Activated CD8-positive, alpha-beta memory T cell treated with anti-CD3 and anti-CD28 coated beads for 4 hours (primary cell): ENCODE measurements at regions not wholly inside any gene's neighbourhood (a gene's known extent, or its start where the extent isn't known, plus 50 kb on each side); places are given as distances from the start of the nearest gene placed in this dataset.
"Not testable (repeated sequence)": the region's sequence is repeated elsewhere in the genome, so short reads cannot be mapped to it uniquely, and the experiment has no call there.

ENCODE experiments used
- DNase-seq, 2 donors: peaks; one replicate each; pipeline ENCODE4 v3.0.0-alpha.2; 2020; ENCODE audit warnings: low read depth in 2 of 2

DNA sequence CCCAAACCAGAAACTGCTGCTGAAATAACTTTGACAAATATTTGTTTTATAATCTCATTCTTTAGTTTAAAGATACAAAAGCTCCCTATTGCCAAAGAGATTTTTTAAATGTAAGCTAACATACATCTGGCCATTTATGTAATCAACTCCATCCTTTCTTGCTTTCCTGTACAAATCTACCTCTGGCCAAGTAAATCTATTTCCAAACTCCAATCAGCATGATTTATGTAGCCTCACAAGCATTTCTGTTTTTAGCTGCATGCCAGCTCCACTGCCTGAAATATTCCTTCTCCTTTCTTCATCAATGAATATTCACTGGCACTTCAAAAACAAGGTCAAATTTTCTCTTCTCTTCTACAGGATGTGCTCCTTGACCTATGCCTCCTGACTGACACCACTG lies 80.0 kb downstream of the SHOX2 start:
- DNase-seq, result no peak

DNA sequence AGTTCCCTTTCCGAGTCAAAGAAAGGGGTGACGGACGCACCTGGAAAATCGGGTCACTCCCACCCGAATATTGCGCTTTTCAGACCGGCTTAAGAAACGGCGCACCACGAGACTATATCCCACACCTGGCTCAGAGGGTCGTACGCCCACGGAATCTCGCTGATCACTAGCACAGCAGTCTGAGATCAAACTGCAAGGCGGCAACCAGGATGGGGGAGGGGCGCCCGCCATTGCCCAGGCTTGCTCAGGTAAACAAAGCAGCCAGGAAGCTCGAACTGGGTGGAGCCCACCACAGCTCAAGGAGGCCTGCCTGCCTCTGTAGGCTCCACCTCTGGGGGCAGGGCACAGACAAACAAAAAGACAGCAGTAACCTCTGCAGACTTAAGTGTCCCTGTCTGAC lies 86.3 kb downstream of the SHOX2 start:
- DNase-seq, result not testable (repeated sequence)

DNA sequence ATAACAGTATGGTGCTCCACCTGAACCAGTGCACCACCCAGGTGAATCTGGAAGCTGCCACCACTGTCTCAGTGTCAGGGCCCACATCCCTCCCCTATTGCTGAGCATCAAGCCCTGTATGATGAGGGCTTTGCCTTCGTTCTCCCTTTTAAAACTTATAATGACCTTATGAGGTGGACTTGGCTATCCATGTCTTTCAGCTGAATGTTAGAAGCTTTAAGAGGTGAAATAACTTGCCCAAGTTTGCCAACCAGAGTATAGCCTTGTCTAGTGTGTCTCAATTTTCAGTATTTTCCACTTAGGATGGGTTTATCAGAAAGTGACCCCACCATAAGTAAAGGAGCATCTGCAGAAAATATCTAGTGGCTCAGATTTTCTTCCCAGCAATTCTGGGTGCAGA lies 87.8 kb downstream of the SHOX2 start:
- no peak for DNase-seq

DNA sequence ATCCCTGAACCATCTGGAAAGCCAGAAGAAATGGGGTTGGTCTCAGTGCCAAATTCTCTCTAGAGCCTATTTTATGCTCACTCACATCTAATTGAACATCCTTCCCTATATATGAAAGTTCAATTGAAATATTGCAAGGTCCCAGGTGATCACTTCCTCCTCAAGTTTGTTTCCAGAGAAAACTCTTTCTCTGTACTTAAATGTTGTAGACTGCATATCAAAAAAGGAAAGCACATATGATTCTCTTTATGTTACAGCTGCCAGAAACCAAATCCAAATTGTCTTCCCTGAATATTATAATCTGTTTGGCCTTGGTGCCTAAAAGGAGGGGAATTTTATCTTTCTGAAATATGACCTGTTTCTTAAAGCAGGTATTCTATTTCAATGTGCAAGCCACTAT lies 93.3 kb downstream of the SHOX2 start:
- no peak for DNase-seq

DNA sequence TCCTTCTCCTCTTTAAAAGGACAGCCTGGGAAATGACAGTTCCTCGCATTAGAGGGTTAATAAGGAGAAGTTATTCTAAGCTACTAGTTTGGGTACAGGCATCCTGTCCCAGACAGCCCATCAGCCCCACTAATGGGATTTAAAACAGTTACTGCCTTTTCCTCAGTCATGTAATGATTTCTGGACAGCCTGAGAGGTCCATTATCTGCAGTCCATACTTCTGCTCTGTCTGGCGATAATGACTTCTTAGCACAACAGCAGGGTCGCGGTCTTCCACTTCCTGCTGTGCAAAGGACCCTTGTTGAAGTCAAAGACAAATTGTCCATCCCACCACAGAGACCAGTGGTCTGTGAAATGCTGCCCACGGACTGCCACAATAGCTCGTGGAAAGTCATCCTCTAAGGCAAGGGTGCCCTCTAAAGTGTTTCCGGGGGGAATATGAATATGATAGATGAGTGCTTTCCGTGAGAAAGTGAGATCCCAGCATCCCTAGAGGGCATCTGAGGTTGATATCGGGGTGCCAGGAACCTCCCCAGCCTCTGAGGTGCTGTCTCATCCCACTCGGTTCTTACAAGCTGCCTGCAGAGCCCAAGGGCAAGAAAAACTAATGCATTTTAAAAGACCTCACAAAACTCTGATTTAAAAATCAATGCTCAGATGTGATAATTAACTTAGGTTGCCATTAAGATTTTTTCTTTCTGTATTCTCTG lies 100.7 kb downstream of the SHOX2 start:
- no peak for DNase-seq

DNA sequence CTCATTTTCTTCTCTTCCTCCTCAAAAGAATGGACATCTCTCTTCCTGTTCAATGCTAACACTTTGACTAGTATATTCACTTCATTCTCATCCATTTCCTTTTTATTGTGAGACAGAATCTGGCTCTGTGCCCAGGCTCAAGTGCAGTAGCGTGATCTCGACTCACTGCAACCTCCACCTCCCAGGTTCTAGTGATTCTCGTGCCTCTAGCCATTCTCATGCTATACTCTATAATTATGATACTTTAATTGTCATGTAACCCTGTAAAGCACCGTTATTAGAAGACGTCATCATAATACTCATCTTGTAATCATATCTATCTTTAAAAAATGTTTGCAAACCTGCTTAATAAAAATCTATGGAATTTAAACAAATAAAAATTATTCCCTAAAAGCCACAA lies 107.0 kb downstream of the SHOX2 start:
- DNase-seq, result no peak

DNA sequence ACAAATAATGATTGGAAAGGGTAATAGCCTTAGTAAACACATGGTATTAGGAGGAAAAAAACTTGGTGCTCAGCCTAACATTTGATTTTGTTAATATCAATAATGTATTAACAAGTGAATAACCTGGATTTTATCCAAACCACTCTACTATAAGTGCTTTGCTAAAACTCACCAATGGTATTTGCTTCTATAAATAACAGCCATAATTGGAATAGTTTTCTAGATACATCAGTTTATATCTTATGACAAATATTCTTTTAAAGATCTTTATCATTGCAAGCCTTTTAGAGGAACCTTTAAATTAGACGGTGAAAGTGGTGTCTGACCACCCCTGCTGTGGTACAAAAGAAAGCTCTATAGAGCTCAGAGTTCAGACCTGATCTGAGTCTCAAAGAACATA lies 123.9 kb downstream of the SHOX2 start:
- DNase-seq, result no peak

DNA sequence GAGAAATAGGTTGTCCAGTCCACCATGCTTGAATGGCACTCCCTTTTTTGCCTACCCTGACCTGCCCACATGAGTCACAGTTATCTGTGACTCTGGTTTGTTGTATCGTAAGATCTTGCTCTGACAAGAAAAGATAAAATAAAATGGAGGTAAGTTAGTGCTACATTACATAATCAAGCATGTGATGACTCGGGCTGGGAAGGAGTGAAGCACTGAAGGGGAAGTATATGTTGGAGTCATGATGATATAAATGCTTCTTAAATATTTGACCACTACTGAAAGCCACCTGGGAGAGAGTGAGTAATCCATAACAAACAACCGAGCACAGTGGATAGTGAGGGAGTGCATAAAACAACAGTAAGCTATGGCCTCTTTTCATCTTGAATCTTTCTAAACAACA lies 124.4 kb downstream of the SHOX2 start:
- DNase-seq, result no peak

DNA sequence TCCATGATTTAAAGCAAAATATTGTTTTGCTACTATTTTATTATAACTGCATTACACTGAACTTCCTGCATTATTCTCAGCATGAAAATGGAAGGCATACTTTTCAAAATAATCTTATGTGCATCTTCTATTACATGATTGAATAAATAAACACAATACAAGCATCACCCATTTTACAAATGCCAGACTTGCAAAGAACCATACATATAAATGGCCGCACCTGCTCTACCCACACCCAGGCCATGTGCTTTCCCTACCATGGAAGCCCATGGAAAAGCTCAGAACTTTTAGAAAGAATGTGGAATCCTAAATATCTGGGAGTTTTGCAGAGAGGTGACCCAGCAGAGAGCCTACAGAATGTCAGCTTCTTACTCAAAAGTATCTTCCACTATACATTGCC lies 127.2 kb downstream of the SHOX2 start:
- no peak for DNase-seq

DNA sequence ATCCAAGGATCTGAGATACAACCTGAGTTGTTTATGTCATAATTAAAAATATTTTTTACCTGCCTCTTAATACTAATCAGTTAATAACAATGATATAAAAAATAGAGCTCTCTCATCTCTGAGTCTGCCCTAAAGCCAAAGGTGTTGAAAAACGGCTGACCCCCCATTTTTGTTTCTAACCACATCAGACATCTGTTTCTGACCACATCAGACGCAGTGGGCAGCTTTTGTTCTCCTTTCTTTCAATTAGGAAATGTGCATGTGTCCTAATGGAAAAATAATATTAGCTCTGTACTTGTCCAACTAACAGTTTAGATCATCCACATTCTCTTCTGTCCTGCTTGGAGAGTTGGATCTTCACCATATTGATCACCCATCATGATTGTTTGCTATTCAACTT lies 144.6 kb downstream of the SHOX2 start:
- DNase-seq, result no peak

DNA sequence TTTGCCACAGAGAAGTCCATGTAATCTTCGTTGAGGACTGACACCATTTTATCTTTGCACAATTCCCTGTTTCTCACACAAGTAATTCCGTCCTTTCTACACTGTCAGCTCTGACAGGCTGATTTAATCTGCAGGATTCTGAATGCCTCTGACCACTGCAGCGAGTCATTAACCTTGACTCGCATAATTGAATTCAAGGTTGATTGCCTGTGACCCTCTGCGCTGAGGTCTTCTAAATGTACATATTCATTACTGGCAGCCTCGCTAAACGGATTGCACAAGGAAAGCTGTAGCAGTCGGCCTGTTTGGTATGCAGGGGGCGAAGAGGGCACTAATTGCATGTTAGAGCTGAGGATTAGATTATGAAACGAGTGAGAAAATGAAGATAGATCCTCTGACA lies 147.8 kb downstream of the SHOX2 start:
- DNase-seq, result no peak

DNA sequence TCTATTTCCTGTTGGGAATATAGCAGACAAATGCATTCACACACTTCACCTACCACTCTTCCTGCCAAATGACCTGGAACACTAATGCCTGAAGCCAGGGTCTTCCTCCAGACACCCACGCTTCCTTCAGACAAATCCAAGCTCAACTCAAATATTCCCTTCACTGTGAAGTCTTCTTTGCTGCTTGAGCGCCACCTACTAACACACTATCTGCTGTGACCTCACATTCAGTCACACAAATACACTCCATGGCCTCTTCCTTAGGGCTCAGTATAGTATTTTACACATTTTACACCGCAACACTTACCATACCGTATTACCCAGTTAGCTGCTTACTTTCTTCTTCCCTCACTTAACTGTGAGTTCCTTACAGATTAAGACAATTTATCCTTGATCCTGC lies 149.4 kb downstream of the SHOX2 start:
- no peak for DNase-seq

DNA sequence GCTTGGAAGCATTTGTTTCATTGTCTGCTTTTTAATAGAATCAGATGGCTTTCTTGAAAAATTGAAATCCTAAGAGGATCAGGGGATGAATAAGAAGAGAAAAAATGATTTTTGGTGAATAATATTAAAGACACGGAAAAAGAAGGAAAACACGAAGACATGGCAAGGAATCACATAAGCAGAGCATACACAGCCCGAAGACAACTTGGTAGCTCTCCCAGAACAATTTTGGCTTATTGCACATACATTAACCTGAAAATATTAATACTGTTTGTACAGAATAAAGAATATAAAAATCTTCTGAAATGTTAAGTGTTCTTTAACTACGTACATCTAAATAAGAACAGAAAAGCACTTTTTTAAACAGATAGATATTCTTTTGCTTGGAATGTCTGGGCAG lies 150.0 kb downstream of the SHOX2 start:
- DNase-seq, result no peak

DNA sequence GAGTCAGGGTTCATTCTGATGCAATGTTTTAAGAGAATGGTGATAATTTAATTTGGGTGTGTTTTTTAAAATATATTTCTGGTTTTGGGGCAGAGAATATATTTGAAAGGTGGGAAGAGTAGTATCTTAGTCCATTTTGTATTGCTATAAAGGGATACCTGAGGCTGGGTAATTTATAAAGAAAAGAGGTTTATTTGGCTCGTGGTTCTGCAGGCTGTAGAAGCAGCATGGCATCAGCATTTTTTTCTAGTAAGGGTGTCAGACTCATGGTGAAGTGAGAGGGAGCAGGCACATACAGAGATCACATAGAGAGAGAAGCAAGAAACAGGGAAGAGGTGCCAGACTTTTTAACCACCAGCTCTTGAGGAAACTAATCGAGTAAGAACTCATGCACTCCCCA lies 152.7 kb downstream of the SHOX2 start:
- DNase-seq, result no peak

DNA sequence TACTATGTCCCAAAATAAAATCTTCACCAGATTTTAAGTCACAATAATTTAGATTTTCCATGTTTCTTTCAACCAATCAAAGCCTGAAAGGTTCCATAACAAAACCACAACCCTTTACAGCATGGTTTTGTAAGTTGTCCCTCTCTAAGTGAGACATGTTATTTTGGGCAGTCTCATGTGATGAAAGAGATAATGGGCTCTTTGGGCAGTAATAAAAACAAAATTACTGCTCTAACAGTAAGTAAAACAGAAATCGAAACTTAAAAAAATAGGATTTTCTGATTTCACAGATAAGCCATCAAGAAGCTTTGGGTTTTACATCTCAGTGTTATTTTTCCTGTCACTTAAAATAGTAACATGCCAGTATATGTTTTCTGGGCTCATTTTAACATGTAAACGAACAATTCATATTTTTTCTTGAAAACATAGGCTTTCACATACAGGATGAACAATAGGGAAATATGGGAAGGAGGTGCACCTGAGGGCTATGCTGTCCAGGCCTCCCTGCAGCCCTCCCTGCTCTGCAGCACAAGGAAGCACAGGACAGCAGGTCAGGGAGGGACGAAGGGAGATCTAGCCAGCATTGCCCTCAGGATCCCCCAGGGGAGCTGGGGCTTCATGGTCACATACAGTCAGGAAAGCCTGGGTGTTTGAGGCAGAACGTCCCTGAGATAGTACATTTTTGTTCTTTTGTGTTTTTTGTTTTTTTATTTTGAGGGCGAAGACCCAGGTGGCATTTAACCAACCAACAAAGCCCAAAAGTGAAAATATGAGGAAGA lies 157.4 kb downstream of the SHOX2 start:
- DNase-seq, result no peak

DNA sequence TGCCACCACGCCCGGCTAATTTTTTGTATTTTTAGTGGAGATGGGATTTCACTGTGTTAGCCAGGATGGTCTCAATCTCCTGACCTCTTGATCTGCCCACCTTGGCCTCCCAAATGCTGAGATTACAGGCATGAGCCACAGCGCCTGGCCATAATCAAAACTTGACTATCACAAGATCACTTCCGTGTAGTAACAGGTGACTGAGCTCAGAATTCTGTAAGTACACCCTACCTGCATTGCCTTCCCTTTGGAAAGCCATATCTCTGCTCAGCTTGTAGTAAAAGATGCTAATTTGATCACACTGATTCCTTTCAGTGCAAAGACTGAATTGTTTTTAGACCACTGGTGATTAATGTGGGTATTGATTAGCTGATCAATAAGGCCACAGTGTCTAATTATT lies 167.1 kb downstream of the SHOX2 start:
- no peak for DNase-seq

DNA sequence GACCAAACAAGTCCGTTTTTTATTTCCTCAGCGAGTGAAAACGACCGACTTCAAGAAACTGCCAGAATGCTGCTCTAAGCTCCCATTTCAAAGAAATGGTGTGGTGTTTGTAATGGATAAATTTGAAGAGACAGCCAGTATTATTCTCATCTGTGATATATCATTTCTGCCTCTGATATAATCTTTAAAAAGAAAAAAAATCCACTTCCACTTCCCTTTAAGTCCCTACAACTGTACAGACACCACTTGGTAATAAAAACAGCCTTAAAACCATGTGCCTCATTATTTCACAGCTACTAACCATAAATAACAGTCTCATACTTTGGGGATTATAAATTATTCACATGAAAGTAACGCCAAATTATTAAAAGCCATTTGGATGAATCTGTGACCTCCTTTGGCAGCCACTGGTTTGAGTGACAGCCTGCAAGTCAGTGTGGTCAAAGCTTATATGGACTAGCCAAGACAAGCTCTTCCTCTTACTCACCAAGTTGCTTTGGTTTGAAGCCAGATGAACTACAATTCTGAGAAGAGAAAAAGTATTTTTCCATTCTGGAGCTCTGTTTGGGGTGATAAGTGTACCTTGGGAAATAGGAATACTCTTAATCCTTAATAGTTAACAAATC lies 168.0 kb downstream of the SHOX2 start:
- DNase-seq, result no peak

DNA sequence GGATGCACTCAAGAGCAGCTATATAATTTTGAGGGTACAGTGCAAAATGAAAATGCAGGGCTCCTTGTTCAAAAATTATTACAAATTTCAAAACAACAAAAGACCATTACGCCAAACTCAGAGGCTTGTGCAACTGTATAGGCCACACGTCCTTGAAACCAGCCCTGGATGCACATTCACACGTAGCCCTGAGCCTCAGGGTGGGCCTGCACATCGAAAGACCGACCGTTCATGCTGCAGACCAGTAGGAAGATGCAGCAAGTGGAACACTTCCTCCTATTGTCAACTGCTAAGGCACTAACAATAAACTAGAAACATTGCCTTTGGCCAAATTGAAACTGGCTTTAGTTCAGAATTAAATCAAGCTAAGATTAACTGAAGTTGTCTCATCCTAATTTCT lies 174.7 kb downstream of the SHOX2 start:
- DNase-seq, result no peak

DNA sequence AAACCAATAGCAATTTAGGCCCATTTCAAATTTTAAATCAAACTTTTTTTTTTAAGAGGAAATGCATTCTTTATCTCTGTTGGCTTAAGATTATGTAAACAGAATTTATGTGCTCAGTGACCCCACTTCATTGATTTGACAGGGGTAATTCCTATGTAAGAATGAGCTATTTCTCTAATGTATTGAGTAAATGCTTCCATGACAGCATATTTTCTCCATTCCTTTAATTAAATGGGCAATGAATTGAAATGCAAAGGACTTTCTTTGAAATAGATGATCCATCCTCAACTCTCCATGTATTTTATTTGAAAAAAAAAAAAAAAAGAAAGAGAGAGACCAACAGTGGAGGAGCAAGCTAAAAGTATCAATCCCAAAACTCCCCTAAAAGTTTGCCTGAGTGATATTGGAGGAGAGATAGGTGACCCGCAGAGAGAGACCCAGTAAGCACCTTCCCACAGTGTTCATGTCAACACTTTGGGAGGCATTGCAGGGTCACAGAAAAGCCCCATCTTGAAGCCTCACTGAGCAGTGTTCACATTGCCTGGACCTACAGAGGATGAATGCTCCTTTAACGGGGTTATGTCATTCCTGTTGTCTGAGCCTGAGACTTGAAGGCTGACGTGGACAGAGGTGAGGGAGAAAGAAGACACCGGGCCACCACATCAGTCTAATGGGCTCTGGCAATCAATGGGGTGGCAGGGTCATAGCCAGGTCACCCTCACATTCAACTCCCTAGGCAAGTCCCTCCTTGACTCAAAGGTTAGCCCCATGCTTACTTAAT lies 176.0 kb downstream of the SHOX2 start:
- DNase-seq, result no peak

DNA sequence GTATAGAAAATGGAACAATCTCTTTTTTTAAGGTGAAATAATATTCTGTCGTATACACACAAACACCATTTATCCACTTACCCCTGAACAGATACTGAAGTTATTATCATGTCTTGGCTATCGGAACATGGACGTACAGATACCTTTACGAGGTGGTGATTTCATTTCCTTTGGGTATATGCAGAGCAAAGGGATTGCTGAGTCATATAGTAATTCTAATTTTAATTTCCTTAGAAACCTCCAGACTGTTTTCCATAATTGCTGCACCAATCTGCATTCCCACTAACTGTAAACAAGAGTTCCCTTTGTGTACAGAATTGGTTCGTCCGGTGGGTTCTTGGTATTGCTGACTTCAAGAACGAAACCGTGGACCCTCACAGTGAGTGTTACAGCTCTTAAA lies 179.4 kb downstream of the SHOX2 start:
- DNase-seq, result no peak

DNA sequence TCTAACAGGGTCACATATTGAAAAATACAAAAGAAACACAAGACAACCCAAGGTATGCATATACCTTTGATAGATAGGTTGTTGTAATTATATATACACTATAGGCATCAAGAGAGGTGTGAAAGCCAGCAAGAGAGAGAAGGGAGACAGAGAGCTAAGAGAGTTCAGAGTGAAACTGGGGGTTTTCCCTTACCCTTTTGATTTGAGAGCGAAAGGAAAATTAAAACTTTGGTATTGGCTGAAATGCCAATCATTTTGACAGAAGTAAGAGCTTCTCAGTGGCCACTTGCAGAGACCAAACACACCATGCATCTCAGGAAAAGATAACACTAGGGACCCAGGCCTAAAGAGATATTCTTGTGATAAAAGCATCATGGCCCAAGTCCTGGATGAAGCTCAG lies 183.6 kb downstream of the SHOX2 start:
- no peak for DNase-seq

DNA sequence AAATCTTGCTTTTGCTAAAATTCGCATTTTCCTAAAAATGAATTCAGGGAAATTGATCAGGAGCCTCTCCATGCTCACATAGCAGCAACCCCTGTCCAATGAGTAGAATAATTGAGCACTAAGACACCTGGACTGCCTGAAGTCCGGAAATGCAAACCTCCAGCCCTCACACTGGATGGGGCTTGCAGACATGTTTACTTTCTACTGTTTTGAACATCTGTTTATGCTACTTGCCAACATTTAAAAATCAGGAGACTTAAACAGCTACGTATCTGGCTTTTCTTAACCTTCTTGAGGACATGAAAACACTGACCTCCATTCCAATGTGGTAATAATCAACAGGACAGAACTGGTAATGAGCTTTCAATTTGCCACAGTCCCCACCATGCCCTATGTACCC lies 184.4 kb downstream of the SHOX2 start:
- no peak for DNase-seq
